B cell (primary cell): ENCODE measurements at regions not wholly inside any gene's neighbourhood (a gene's known extent, or its start where the extent isn't known, plus 50 kb on each side); places are given as distances from the start of the nearest gene placed in this dataset.

Experiments
- CTCF ChIP-seq: fragments of 200-600 bp; IDR thresholded peaks from one replicate; pipeline ENCODE4 v1.8.0; 2022; ENCODE audit warnings: antibody characterized with exemption, mild to moderate bottlenecking
- EZH2 ChIP-seq: IDR thresholded peaks from 2 replicates; pipeline ENCODE4 v1.6.1; 2012; ENCODE audit warnings: borderline replicate concordance, low read depth, mild to moderate bottlenecking, moderate library complexity, low read length; ENCODE audit not compliant: insufficient read depth, poor library complexity, severe bottlenecking

- TF ChIP-seq CTCF (no peak), EZH2 (no peak)
These were observed 60.3 kb upstream of the TAC1 start for GRCh38 chr7:97671571-97671970.
